ENCODE measurements at regions not wholly inside any gene's neighbourhood (a gene's known extent, or its start where the extent isn't known, plus 50 kb on each side); places are given as distances from the start of the nearest gene placed in this dataset.

- TF ChIP-seq CTCF (conservative IDR thresholded peaks at IDR 0.05) (no peak), EZH2 (IDR thresholded peaks at IDR 0.05; ENCODE audit: low read depth) (no peak)
Observed at GRCh38 chr7:126052229-126052628, 1122.6 kb upstream of the POT1 start.
